Common myeloid progenitor, CD34-positive (primary cell): ENCODE measurements at regions not wholly inside any gene's neighbourhood (a gene's known extent, or its start where the extent isn't known, plus 50 kb on each side); places are given as distances from the start of the nearest gene placed in this dataset.

ENCODE experiments used
- CTCF ChIA-PET: fragments of 350-600 bp; sonication (Branson Sonifier 250); formaldehyde crosslinking; loops from one replicate; lab custom pipeline; 2021; ENCODE audit warnings: antibody characterized with exemption; lab: Charles Lee
- POLR2A ChIA-PET: fragments of 350-600 bp; sonication (Branson Sonifier 250); formaldehyde crosslinking; loops from one replicate; lab custom pipeline; 2021; ENCODE audit warnings: antibody characterized with exemption; lab: Charles Lee
- DNase-seq, 3 donors: peaks; one replicate each; pipeline versions ENCODE4 v3.0.0 to v3.0.0-alpha.2; 2013
- H3K27ac ChIP-seq, 2 experiments: 1 replicate in 1 of 2; 2 replicates in 1 of 2; pipeline ENCODE4 v1.7.0; 2013; ENCODE audit warnings: inconsistent platforms in 2 of 2, low read length in 2 of 2, mild to moderate bottlenecking in 2 of 2, low read depth in 1 of 2, moderate library complexity in 1 of 2; ENCODE audit not compliant: severe bottlenecking in 2 of 2, insufficient read depth in 1 of 2, poor library complexity in 1 of 2
- H3K27me3 ChIP-seq, 5 experiments: replicated peaks in 2 of 5; 1 replicate in 3 of 5; 2 replicates in 2 of 5; pipeline versions ENCODE4 v1.6.1 to v1.7.0; 2013; ENCODE audit warnings: low read length in 4 of 5, mild to moderate bottlenecking in 2 of 5, moderate library complexity in 2 of 5, inconsistent platforms in 1 of 5; ENCODE audit not compliant: insufficient read depth in 5 of 5, control insufficient read depth in 4 of 5
- H3K36me3 ChIP-seq, 4 experiments: 1 replicate in 2 of 4; 2 replicates in 2 of 4; pipeline versions ENCODE4 v1.6.1 to v1.7.0; 2013; ENCODE audit warnings: low read length in 3 of 4, control low read depth in 1 of 4, mild to moderate bottlenecking in 1 of 4; ENCODE audit not compliant: control insufficient read depth in 4 of 4, insufficient read depth in 4 of 4
- H3K4me1 ChIP-seq, 4 experiments: 1 replicate in 3 of 4; 2 replicates in 1 of 4; pipeline versions ENCODE4 v1.6.1 to v1.7.1; 2013; ENCODE audit warnings: low read length in 3 of 4, mild to moderate bottlenecking in 3 of 4, control low read depth in 1 of 4, inconsistent platforms in 1 of 4, moderate library complexity in 1 of 4; ENCODE audit not compliant: control insufficient read depth in 4 of 4, insufficient read depth in 4 of 4; ENCODE audit errors: control extremely low read depth in 1 of 4
- H3K4me3 ChIP-seq, 7 experiments: 1 replicate in 4 of 7; 2 replicates in 3 of 7; pipeline versions ENCODE4 v1.5.1 to v1.7.0; 2013; ENCODE audit warnings: mild to moderate bottlenecking in 7 of 7, low read length in 6 of 7, moderate library complexity in 6 of 7, inconsistent platforms in 2 of 7, low read depth in 2 of 7, control low read depth in 1 of 7; ENCODE audit not compliant: insufficient read depth in 4 of 7, control insufficient read depth in 1 of 7; ENCODE audit errors: extremely low read depth in 1 of 7
- H3K9me3 ChIP-seq, 5 experiments: 1 replicate in 4 of 5; 2 replicates in 1 of 5; pipeline versions ENCODE4 v1.6.1 to v1.7.1; 2013; ENCODE audit warnings: low read length in 4 of 5, mild to moderate bottlenecking in 2 of 5, inconsistent platforms in 1 of 5, low read depth in 1 of 5, moderate library complexity in 1 of 5; ENCODE audit not compliant: control insufficient read depth in 4 of 5, insufficient read depth in 2 of 5; ENCODE audit errors: control extremely low read depth in 1 of 5
- WGBS: methylation state at CpG from one replicate; pipeline ENCODE4 v1.1.5; 2013; ENCODE audit not compliant: insufficient coverage; 5-methylcytosine and 5-hydroxymethylcytosine counted together

DNA sequence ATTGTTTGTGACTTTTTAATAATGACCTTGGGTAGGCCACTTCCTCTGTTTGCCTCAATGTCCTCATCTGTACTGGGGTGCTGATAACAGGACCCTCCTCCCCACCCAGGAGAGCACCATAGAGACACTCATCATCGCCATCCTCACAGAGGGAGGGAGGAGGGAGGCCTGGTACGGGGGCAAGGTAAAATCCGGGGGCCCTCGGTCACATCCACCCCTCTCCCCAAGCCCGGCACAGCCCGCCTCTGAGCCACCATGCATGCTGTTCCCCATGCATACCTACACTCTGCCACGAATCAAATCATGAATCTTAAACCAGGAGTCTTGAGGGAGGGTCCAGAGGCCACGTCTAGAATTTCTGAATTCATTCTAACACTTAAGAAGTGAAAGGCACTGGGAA lies 74.9 kb upstream of the IQSEC1 start:
- Histone ChIP-seq H3K36me3 (no peaks in the 10 kb centered on the region), H3K4me3 (no peak overlapping the region), H3K27me3 (no peaks in the 10 kb centered on the region), H3K4me1 (peaks cover 0 to 3% (median 0%) of the 10 kb centered on the region in 4 experiments), H3K9me3 (no peaks in the 10 kb centered on the region), H3K27ac (no peak overlapping the region)
- DNase-seq: no peak
- CTCF ChIA-PET: interaction anchor here (0.7 kb wide), 1 partner anchor 56 kb away, joined by 3 read pairs; no protein-coding TSS in a partner anchor
- WGBS: 54% methylated on average over 3 of the region's 8 CpGs
- POLR2A ChIA-PET: no interaction called here

DNA sequence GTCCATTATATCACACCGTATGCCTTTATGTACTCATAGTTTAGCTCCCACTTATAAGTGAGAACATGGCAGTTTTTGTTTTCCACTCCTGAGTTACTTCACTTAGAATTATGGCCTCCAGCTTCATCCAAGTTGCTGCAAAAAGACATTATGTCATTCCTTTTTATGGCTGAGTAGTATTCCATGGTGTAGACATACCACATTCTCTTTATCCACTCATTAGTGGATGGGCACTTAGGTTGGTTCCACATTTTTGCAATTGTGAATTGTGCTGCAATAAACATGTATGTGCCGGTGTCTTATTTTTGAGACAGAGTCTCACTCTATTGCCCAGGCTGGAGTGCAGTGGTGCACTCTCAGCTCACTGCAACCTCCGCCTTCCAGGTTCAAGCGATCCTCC lies 74.1 kb upstream of the IQSEC1 start:
- no peaks in the 10 kb centered on the region for H3K27me3 ChIP-seq
- H3K4me1 ChIP-seq: peaks cover 0 to 3% (median 0%) of the 10 kb centered on the region in 4 experiments
- WGBS: 67% methylated on average over 3 of the region's 4 CpGs
- no peaks in the 10 kb centered on the region for H3K9me3 ChIP-seq
- no peak overlapping the region for H3K4me3 ChIP-seq
- no peak overlapping the region for H3K27ac ChIP-seq
- H3K36me3 ChIP-seq: no peaks in the 10 kb centered on the region
- ChIA-PET CTCF (interaction anchor here (1.2 kb wide), 1 partner anchor 55 kb away, joined by 3 read pairs; no protein-coding TSS in a partner anchor), POLR2A (interaction anchor here (0.6 kb wide), 1 partner anchor 14 kb away, joined by 3 read pairs; no protein-coding TSS in a partner anchor)
- no peak for DNase-seq

DNA sequence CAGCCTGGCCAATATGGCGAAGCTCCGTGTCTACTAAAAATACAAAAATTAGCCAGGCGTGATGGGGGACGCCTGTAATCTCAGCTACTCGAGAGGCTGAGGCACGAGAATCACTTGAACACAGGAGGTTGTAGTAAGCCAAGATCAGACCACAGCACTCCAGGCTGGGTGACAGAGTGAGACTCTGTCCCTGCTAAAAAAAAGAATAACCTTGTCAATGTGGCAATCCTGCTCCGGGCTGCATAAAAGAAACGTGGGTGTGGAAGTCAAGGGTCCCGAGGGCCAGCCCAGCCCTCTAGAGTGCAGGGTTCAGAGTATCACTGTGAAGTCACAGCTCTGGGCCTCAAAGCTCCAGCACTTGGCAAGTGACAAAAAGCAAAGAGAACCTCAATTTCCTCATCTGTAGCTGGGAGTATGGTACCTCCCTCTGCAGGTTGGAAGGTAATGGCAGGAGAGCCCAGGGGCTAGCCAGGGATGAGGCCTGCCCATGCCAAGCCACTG lies 73.5 kb upstream of the IQSEC1 start:
- Histone ChIP-seq H3K36me3 (no peaks in the 10 kb centered on the region), H3K4me1 (peaks cover 0 to 3% (median 0%) of the 10 kb centered on the region in 4 experiments), H3K9me3 (no peaks in the 10 kb centered on the region), H3K27ac (no peak overlapping the region), H3K27me3 (no peaks in the 10 kb centered on the region), H3K4me3 (no peak overlapping the region)
- ChIA-PET POLR2A (interaction anchor here (0.6 kb wide), 1 partner anchor 14 kb away, joined by 3 read pairs; no protein-coding TSS in a partner anchor), CTCF (interaction anchor here (0.7 to 1.2 kb wide), 2 partner anchors 22 to 54 kb away, joined by 3 read pairs; no protein-coding TSS in a partner anchor)
- WGBS: 95% methylated on average over 9 of the region's 9 CpGs
- DNase-seq: no peak

DNA sequence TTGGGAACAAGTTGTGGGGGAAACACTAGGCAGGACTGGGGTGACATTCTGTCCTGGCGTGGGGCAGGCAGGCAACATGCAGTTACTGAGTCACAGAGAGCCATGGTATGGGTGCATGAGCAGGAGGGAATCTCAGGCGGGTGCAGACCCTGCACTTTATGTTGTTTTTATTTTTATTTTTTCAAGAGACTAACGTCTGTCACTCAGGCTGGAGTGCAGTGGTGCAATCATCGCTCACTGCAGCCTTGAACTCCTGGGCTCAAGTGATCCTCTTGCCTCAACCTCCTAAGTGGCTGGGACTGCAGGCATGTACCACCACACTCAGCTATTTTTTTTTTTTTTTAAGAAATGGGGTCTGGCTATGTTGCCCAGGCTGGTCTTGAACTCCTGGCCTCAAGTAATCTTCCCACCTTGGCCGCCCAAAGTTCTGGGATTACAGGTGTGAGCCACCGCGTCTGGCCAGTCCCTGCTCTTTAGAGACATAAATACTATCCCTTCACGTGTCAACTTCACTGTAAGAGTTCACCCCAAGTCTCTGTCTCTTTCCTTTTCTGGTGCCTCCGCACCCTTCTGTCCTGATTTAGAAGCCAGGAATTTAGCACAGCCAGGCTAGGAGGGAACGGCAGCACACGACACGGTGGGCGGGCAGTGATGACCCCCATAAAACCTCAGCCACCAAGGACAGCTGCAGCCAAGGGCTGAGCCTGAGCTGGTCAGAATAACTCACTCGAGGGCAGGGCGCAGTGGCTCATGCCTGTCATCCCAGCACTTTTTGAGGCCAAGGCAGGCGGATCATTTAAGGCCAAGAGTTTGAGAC lies 72.8 kb upstream of the IQSEC1 start:
- peaks cover 0 to 3% (median 0%) of the 10 kb centered on the region in 4 experiments for H3K4me1 ChIP-seq
- no peaks in the 10 kb centered on the region for H3K9me3 ChIP-seq
- no peaks in the 10 kb centered on the region for H3K27me3 ChIP-seq
- ChIA-PET POLR2A (no interaction called here), CTCF (interaction anchor here (0.7 to 1.2 kb wide), 2 partner anchors 23 to 53 kb away, joined by 3 read pairs; no protein-coding TSS in a partner anchor)
- 82% methylated on average over 9 of the region's 16 CpGs for WGBS
- no peak overlapping the region for H3K27ac ChIP-seq
- no peak for DNase-seq
- no peak overlapping the region for H3K4me3 ChIP-seq
- no peaks in the 10 kb centered on the region for H3K36me3 ChIP-seq

DNA sequence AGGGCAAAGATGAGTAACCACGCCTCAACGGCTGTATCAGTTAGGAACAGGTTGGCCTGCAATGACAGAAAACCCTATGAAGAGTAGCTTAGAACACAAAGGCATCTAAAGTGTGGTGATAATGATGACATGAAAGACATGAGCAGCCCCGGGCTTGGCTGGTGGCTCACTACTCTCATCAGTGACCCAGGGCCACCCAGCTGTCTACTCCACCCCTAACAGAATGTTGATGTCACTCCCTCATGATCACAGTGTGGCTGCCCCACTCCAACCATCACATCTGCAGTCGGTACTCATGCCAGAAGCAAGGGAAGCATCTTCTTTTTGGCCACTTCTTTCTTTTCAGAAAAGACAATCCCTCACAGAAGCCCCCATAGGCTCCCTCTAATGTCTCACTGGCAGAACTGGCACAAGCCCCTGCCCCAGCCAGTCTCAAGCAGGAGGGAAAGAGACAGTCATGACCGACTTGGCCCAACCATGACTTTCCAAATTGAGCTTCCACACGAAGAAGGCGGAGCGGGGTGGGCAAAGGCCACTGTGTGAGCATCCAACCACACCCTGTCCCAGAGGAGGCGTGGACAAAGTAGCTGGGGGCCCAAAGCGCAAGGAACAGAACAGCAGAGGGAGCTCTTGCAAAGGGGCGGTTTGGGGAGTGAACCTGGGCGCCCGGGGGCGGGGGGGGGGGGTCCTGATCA lies 72.0 kb upstream of the IQSEC1 start:
- H3K9me3 ChIP-seq: no peaks in the 10 kb centered on the region
- no peak for DNase-seq
- peaks cover 0 to 3% (median 0%) of the 10 kb centered on the region in 4 experiments for H3K4me1 ChIP-seq
- CTCF ChIA-PET: interaction anchor here (1.3 kb wide), 1 partner anchor 53 kb away, joined by 4 read pairs; no protein-coding TSS in a partner anchor
- peaks cover 0 to 4% (median 0%) of the 10 kb centered on the region in 5 experiments for H3K27me3 ChIP-seq
- 82% methylated on average over 3 of the region's 14 CpGs for WGBS
- no peak overlapping the region for H3K27ac ChIP-seq
- no peak overlapping the region for H3K4me3 ChIP-seq
- no peaks in the 10 kb centered on the region for H3K36me3 ChIP-seq
- POLR2A ChIA-PET: no interaction called here

DNA sequence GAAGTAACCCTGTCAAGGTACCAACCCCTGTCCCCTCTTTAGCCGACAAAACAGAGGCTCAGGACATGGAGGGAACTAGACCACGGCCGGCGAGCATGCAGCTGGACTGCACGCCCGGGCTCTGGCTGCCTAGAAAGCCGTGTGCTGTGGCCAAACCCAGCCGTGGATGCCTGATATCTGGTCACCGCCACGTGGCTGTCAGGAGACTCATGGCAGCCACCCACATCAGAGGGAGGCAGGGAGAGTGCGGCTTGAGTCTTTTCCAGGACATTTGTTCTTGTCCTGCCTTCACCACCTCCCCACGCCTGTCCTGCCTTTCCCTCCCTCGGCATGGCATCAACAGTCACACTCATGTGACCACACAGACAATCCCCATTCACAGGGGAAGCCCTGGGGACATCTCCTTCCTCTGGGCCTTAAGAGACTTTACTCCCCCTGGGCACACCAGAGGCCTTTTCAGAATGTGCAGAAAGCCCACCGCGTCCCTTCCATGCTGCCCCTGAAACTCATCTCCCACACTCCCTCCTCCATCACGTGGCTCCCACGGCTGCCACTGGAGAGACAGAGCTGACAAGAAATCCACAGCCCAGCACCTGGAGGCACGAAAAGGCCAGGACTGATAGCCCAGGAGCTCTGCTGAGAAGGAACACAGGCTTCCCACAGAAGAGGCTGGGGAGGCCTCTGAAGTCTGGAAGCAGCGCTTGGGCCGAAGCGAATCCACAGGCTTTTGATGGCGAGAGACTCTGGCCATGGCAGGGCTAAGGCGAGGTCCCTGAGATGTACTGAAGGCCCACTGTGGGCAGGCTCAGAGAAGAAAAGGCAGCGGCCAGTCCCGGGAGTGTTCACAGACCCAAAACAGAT lies 71.2 kb upstream of the IQSEC1 start:
- H3K36me3 ChIP-seq: no peaks in the 10 kb centered on the region
- H3K4me3 ChIP-seq: no peak overlapping the region
- ChIA-PET POLR2A (no interaction called here), CTCF (interaction anchor here (1.3 kb wide), 1 partner anchor 53 kb away, joined by 4 read pairs; no protein-coding TSS in a partner anchor)
- 96% methylated on average over 24 of the region's 25 CpGs for WGBS
- H3K4me1 ChIP-seq: no peaks in the 10 kb centered on the region
- DNase-seq: no peak
- H3K27ac ChIP-seq: no peak overlapping the region
- H3K9me3 ChIP-seq: no peaks in the 10 kb centered on the region
- H3K27me3 ChIP-seq: peaks cover 0 to 5% (median 0%) of the 10 kb centered on the region in 5 experiments
